BLaER1 (cell line): ENCODE measurements at regions not wholly inside any gene's neighbourhood (a gene's known extent, or its start where the extent isn't known, plus 50 kb on each side); places are given as distances from the start of the nearest gene placed in this dataset.

ENCODE experiments used
- H3K27ac ChIP-seq: shearing (Covaris generic); formaldehyde crosslinking; 2 replicates; pipeline ENCODE4 v1.8.1; 2022
- H3K27me3 ChIP-seq: shearing (Covaris generic); formaldehyde crosslinking; 2 replicates; pipeline ENCODE4 v1.8.1; 2022
- H3K36me3 ChIP-seq: shearing (Covaris generic); formaldehyde crosslinking; 2 replicates; pipeline ENCODE4 v1.8.1; 2022
- H3K4me1 ChIP-seq: shearing (Covaris generic); formaldehyde crosslinking; 2 replicates; pipeline ENCODE4 v1.8.1; 2022
- H3K4me2 ChIP-seq: shearing (Covaris generic); formaldehyde crosslinking; 2 replicates; pipeline ENCODE4 v1.8.1; 2022
- H3K4me3 ChIP-seq: shearing (Covaris generic); formaldehyde crosslinking; 2 replicates; pipeline ENCODE4 v1.8.1; 2022
- H3K9ac ChIP-seq: shearing (Covaris generic); formaldehyde crosslinking; 2 replicates; pipeline ENCODE4 v1.8.1; 2022
- H3K9me3 ChIP-seq: shearing (Covaris generic); formaldehyde crosslinking; 2 replicates; pipeline ENCODE4 v1.8.1; 2022
- H4K20me1 ChIP-seq: shearing (Covaris generic); formaldehyde crosslinking; 2 replicates; pipeline ENCODE4 v1.8.1; 2022
- Cebpa-rat ChIP-seq: shearing (Covaris generic); IDR thresholded peaks from 2 replicates; pipeline ENCODE4 v1.8.1; 2022

DNA sequence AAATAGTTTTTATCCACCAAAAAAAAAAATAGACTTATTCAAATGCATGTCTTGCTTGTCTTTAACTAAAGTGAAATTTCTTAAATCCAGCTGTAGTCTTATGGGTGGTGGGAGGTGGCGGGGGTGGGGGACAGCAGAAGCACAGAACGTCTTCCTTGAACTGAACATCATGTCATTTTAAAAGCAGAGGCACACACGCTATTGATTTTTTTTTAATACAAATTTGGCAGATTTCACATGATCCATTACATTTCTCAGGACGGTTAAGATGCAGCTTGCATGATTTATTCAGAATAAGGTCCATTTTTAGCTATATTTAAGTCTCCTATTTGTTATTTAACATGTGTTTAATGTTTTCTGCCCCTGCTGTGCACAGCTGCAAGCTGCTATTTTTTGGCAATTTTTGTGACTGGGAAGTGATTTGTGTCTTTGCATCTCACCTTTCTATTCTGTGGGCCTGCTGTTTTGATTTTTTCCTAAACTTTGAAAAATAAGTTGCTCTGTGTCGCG, 274.0 kb downstream of the TSHZ3 start:
- H3K9ac ChIP-seq = no peak overlapping the region
- no peak overlapping the region for H3K4me2 ChIP-seq
- H3K4me1 ChIP-seq = no peaks in the 10 kb centered on the region
- H3K27ac ChIP-seq = no peak overlapping the region
- no peak overlapping the region for H3K4me3 ChIP-seq
- no peaks in the 10 kb centered on the region for H4K20me1 ChIP-seq
- no peaks in the 10 kb centered on the region for H3K27me3 ChIP-seq
- no peaks in the 10 kb centered on the region for H3K9me3 ChIP-seq
- no peak for TF ChIP-seq Cebpa-rat
- no peaks in the 10 kb centered on the region for H3K36me3 ChIP-seq

- Histone ChIP-seq H3K9ac (no peak overlapping the region), H3K27me3 (no peaks in the 10 kb centered on the region), H4K20me1 (no peaks in the 10 kb centered on the region), H3K27ac (no peak overlapping the region), H3K4me3 (no peak overlapping the region), H3K9me3 (no peaks in the 10 kb centered on the region), H3K4me2 (no peak overlapping the region), H3K4me1 (no peaks in the 10 kb centered on the region), H3K36me3 (no peaks in the 10 kb centered on the region)
- no peak for TF ChIP-seq Cebpa-rat
Measured at GRCh38 chr19:31074199-31075125, 274.8 kb downstream of the TSHZ3 start.

DNA sequence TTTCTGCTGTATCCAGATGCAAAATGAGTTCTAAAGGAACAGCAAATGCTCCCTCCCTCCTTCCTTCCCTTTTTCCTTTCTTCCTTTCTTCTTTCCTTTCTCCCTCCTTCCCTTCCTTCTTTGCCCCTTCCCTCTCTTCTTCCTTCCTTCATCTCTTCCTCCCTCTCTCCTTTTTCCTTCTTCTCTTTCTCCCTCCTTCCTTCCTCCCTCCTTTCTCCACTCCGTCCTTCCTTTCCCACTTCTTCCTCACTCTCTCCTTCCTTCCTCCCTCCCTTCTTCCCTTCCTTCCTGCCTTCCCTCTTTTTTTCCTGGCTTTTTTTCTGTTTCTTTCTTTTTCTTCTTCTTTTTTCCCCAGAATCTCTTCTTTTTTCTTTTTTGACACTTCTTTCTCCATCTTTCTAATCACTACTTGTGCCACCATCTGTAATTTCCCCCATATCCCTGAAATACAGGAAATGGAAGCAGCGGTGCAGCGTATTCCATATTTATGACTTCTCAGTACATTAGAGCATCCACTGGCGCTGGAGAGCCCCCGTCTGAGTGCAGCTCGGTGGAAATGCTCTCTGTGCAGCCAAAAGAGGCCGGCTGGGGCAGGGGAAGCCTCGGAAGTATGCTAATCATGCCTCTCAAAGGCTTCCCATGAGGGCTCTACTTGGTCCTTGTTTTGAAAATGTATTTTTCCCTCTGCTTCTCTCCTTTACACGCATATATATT, 275.6 kb downstream of the TSHZ3 start:
- no peaks in the 10 kb centered on the region for H3K36me3 ChIP-seq
- H3K27me3 ChIP-seq = no peaks in the 10 kb centered on the region
- H3K4me1 ChIP-seq = no peaks in the 10 kb centered on the region
- H3K9me3 ChIP-seq = no peaks in the 10 kb centered on the region
- no peak overlapping the region for H3K27ac ChIP-seq
- H3K9ac ChIP-seq = no peak overlapping the region
- no peak overlapping the region for H3K4me3 ChIP-seq
- no peak overlapping the region for H3K4me2 ChIP-seq
- TF ChIP-seq Cebpa-rat = no peak
- H4K20me1 ChIP-seq = no peaks in the 10 kb centered on the region

GRCh38 chr19:31072451-31072850, 276.8 kb downstream of the TSHZ3 start:
- H3K36me3 ChIP-seq = no peaks in the 10 kb centered on the region
- no peak overlapping the region for H3K4me2 ChIP-seq
- H4K20me1 ChIP-seq = no peaks in the 10 kb centered on the region
- H3K27ac ChIP-seq = no peak overlapping the region
- no peak overlapping the region for H3K9ac ChIP-seq
- H3K4me1 ChIP-seq = no peaks in the 10 kb centered on the region
- H3K27me3 ChIP-seq = no peaks in the 10 kb centered on the region
- H3K9me3 ChIP-seq = no peaks in the 10 kb centered on the region
- no peak overlapping the region for H3K4me3 ChIP-seq
- no peak for TF ChIP-seq Cebpa-rat

DNA sequence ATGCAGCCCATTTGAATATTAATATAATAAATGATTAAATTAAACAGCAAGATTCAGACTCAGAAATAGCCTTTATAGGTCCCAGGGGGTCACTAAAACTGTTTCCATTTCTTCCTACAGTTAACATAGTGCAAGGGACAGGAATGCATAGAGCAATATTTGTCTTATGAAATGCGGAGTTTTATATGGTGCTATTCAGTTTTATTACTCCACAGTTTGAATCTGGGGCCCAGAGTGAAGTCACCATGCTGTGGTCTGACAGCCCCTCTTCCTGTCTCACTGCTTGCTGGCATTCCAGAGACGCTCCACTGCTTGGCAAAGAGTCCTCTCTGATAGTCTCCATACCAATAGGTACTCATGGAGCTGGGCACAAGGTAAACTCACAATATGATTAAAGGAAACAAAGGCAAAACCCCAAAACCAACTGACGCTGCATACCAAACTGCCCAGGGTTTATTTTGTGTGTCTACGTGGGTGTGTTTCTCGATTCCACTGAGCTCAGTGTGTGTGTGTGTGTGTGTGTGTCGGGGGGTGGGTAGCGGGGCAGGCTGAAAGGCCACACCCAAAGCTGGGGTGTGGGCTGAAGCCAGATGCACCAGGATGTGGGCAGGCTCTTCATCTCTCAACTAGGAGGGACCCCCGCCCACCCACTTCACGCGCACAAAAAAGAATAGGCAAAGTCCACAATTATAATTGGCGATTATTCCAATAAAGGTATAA, 277.9 kb downstream of the TSHZ3 start:
- no peak overlapping the region for H3K4me3 ChIP-seq
- no peak for TF ChIP-seq Cebpa-rat
- no peak overlapping the region for H3K9ac ChIP-seq
- H3K4me2 ChIP-seq = no peak overlapping the region
- H4K20me1 ChIP-seq = no peaks in the 10 kb centered on the region
- no peaks in the 10 kb centered on the region for H3K9me3 ChIP-seq
- no peaks in the 10 kb centered on the region for H3K36me3 ChIP-seq
- no peaks in the 10 kb centered on the region for H3K4me1 ChIP-seq
- no peaks in the 10 kb centered on the region for H3K27me3 ChIP-seq
- no peak overlapping the region for H3K27ac ChIP-seq

GRCh38 chr19:31070146-31071065, 278.8 kb downstream of the TSHZ3 start:
- TF ChIP-seq Cebpa-rat = no peak

DNA sequence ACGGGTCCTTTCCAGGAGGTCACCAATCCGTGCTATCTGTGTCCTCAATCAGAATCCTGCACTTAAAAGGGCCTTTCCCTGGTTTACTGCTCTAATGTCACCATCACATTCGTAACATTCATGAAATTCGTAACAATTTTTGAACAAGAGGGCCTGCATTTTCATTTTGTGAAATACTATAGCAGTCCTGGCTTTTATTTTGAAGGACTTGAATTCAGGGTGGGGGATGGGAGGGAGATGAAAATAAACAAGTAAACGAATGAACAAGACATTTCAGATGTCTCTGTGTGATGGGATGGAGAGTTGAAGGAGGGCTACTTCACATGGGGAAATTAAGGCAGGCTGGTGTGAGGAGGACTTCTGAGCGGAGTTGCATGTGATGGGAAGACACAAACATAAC, 281.0 kb downstream of the TSHZ3 start:
- Histone ChIP-seq H4K20me1 (no peaks in the 10 kb centered on the region), H3K27me3 (no peaks in the 10 kb centered on the region), H3K9ac (no peak overlapping the region), H3K4me2 (no peak overlapping the region), H3K4me3 (no peak overlapping the region), H3K27ac (no peak overlapping the region), H3K36me3 (no peaks in the 10 kb centered on the region), H3K4me1 (no peaks in the 10 kb centered on the region), H3K9me3 (no peaks in the 10 kb centered on the region)
- TF ChIP-seq Cebpa-rat = no peak

More at GRCh38 chr19:31070146-31071065, 278.8 kb downstream of the TSHZ3 start:
- Histone ChIP-seq H3K9ac (no peak overlapping the region), H4K20me1 (no peaks in the 10 kb centered on the region), H3K9me3 (no peaks in the 10 kb centered on the region), H3K27me3 (no peaks in the 10 kb centered on the region), H3K4me2 (no peak overlapping the region), H3K36me3 (no peaks in the 10 kb centered on the region), H3K27ac (no peak overlapping the region), H3K4me1 (no peaks in the 10 kb centered on the region), H3K4me3 (no peak overlapping the region)

- H3K9me3 ChIP-seq = no peaks in the 10 kb centered on the region
- H3K9ac ChIP-seq = no peak overlapping the region
- H3K4me1 ChIP-seq = no peaks in the 10 kb centered on the region
- no peaks in the 10 kb centered on the region for H4K20me1 ChIP-seq
- no peaks in the 10 kb centered on the region for H3K36me3 ChIP-seq
- TF ChIP-seq Cebpa-rat = no peak
- H3K27ac ChIP-seq = no peak overlapping the region
- no peak overlapping the region for H3K4me2 ChIP-seq
- H3K27me3 ChIP-seq = no peaks in the 10 kb centered on the region
- no peak overlapping the region for H3K4me3 ChIP-seq
Measured at GRCh38 chr19:31066385-31066784, 282.9 kb downstream of the TSHZ3 start.

- no peaks in the 10 kb centered on the region for H3K4me1 ChIP-seq
- H3K27me3 ChIP-seq = no peaks in the 10 kb centered on the region
- peaks cover 11% of the 10 kb centered on the region for H3K9me3 ChIP-seq
- no peaks in the 10 kb centered on the region for H4K20me1 ChIP-seq
- TF ChIP-seq Cebpa-rat = no peak
- H3K27ac ChIP-seq = no peak overlapping the region
- no peaks in the 10 kb centered on the region for H3K36me3 ChIP-seq
- H3K4me2 ChIP-seq = no peak overlapping the region
- no peak overlapping the region for H3K4me3 ChIP-seq
- no peak overlapping the region for H3K9ac ChIP-seq
Measured at GRCh38 chr19:31064491-31064890, 284.7 kb downstream of the TSHZ3 start.
